Tongue (tissue), 1 donor: ENCODE measurements at regions not wholly inside any gene's neighbourhood (a gene's known extent, or its start where the extent isn't known, plus 50 kb on each side); places are given as distances from the start of the nearest gene placed in this dataset.
A peak's percentile ranks its signal among the peaks of the same experiment; 100 is the strongest.
"Not testable (repeated sequence)": the region's sequence is repeated elsewhere in the genome, so short reads cannot be mapped to it uniquely, and the experiment has no call there.

Experiments used
- DNase-seq: peaks from one replicate; pipeline ENCODE4 v3.0.0-alpha.2; 2015

- not testable (repeated sequence) for DNase-seq
These were observed 624.3 kb upstream of the CCDC179 start for GRCh38 chr11:23484618-23485017.

- DNase-seq = no peak
These were observed 630.4 kb upstream of the CCDC179 start for GRCh38 chr11:23490557-23491235.

GRCh38 chr11:23494981-23495380, 634.7 kb upstream of the CCDC179 start:
- no peak for DNase-seq

- DNase-seq = no peak
These were observed 636.1 kb upstream of the CCDC179 start for GRCh38 chr11:23496340-23496739.

- no peak for DNase-seq
These were observed 636.8 kb upstream of the CCDC179 start for GRCh38 chr11:23497040-23497439.

GRCh38 chr11:23502389-23502788, 642.1 kb upstream of the CCDC179 start:
- no peak for DNase-seq

GRCh38 chr11:23502826-23503225, 642.6 kb upstream of the CCDC179 start:
- DNase-seq = no peak

- no peak for DNase-seq
These were observed 648.7 kb upstream of the CCDC179 start for GRCh38 chr11:23509023-23509422.

- DNase-seq = no peak
These were observed 649.5 kb upstream of the CCDC179 start for GRCh38 chr11:23509821-23510220.

GRCh38 chr11:23519194-23519593, 658.9 kb upstream of the CCDC179 start:
- no peak for DNase-seq

GRCh38 chr11:23520226-23520960, 660.1 kb upstream of the CCDC179 start:
- no peak for DNase-seq

GRCh38 chr11:23536907-23537306, 676.6 kb upstream of the CCDC179 start:
- no peak for DNase-seq

GRCh38 chr11:23539556-23539955, 679.3 kb upstream of the CCDC179 start:
- peak; percentile 5 for DNase-seq

- DNase-seq = peak; percentile 63
These were observed 679.9 kb upstream of the CCDC179 start for GRCh38 chr11:23540101-23540561.

GRCh38 chr11:23542189-23542588, 681.9 kb upstream of the CCDC179 start:
- no peak for DNase-seq

- no peak for DNase-seq
These were observed 682.5 kb upstream of the CCDC179 start for GRCh38 chr11:23542816-23543215.

GRCh38 chr11:23543651-23544222, 683.5 kb upstream of the CCDC179 start:
- DNase-seq = no peak

GRCh38 chr11:23551706-23552105, 691.4 kb upstream of the CCDC179 start:
- no peak for DNase-seq

- DNase-seq = no peak
These were observed 693.7 kb upstream of the CCDC179 start for GRCh38 chr11:23554002-23554401.

- no peak for DNase-seq
These were observed 694.8 kb upstream of the CCDC179 start for GRCh38 chr11:23555085-23555484.

GRCh38 chr11:23556163-23556750, 696.0 kb upstream of the CCDC179 start:
- no peak for DNase-seq

GRCh38 chr11:23563591-23563990, 703.3 kb upstream of the CCDC179 start:
- DNase-seq = no peak

- DNase-seq = no peak
These were observed 704.1 kb upstream of the CCDC179 start for GRCh38 chr11:23564370-23564769.
